ENCODE measurements at regions not wholly inside any gene's neighbourhood (a gene's known extent, or its start where the extent isn't known, plus 50 kb on each side); places are given as distances from the start of the nearest gene placed in this dataset.
"Not testable (repeated sequence)": the region's sequence is repeated elsewhere in the genome, so short reads cannot be mapped to it uniquely, and the experiment has no call there.

- H3K27ac ChIP-seq, result no peak overlapping the region
- H3K4me1 ChIP-seq, result peaks cover 40% of the 10 kb centered on the region
- H4K20me1 ChIP-seq, result no peaks in the 10 kb centered on the region
- no peak for TF ChIP-seq Cebpa-rat (IDR thresholded peaks at IDR 0.05)
- H3K27me3 ChIP-seq, result no peaks in the 10 kb centered on the region
- no peak overlapping the region for H3K4me3 ChIP-seq
- no peak overlapping the region for H3K9ac ChIP-seq
- 0 out of 2 replicates have a peak overlapping the region, but pooled peaks have one; percentile 7 for H3K4me2 ChIP-seq
- no peaks in the 10 kb centered on the region for H3K36me3 ChIP-seq
- H3K9me3 ChIP-seq, result no peaks in the 10 kb centered on the region
Measured at GRCh38 chr3:11898611-11899325, 52.1 kb upstream of the TAMM41 start.

GRCh38 chr3:11899389-11899788 is 52.7 kb upstream of the TAMM41 start:
- not testable (repeated sequence) for H3K9me3 ChIP-seq, H3K9ac ChIP-seq, H3K36me3 ChIP-seq, H3K4me3 ChIP-seq, H3K27me3 ChIP-seq, H3K27ac ChIP-seq, H4K20me1 ChIP-seq
- Histone ChIP-seq H3K4me2 (0 out of 2 replicates have a peak overlapping the region, but pooled peaks have one; percentile 7), H3K4me1 (peaks cover 45% of the 10 kb centered on the region)

GRCh38 chr3:11899826-11900225 is 53.1 kb upstream of the TAMM41 start:
- Histone ChIP-seq H3K9ac (no peak overlapping the region), H3K4me3 (no peak overlapping the region), H3K4me1 (peaks cover 45% of the 10 kb centered on the region), H3K9me3 (no peaks in the 10 kb centered on the region), H3K27ac (no peak overlapping the region), H3K27me3 (no peaks in the 10 kb centered on the region), H4K20me1 (no peaks in the 10 kb centered on the region), H3K36me3 (no peaks in the 10 kb centered on the region), H3K4me2 (no peak overlapping the region)
- no peak for TF ChIP-seq Cebpa-rat (IDR thresholded peaks at IDR 0.05)

GRCh38 chr3:11900824-11901223 is 54.1 kb upstream of the TAMM41 start:
- Histone ChIP-seq H3K9ac (no peak overlapping the region), H4K20me1 (no peaks in the 10 kb centered on the region), H3K36me3 (no peaks in the 10 kb centered on the region), H3K9me3 (no peaks in the 10 kb centered on the region), H3K27me3 (no peaks in the 10 kb centered on the region), H3K27ac (no peak overlapping the region), H3K4me2 (peak overlapping the region; percentile 33), H3K4me1 (peaks cover 45% of the 10 kb centered on the region), H3K4me3 (no peak overlapping the region)
- no peak for TF ChIP-seq Cebpa-rat (IDR thresholded peaks at IDR 0.05)

GRCh38 chr3:11901286-11901875 is 54.7 kb upstream of the TAMM41 start:
- no peak for TF ChIP-seq Cebpa-rat (IDR thresholded peaks at IDR 0.05)
- Histone ChIP-seq H3K27ac (no peak overlapping the region), H3K9me3 (no peaks in the 10 kb centered on the region), H3K4me1 (peaks cover 45% of the 10 kb centered on the region), H3K27me3 (no peaks in the 10 kb centered on the region), H4K20me1 (no peaks in the 10 kb centered on the region), H3K36me3 (no peaks in the 10 kb centered on the region), H3K9ac (no peak overlapping the region), H3K4me3 (no peak overlapping the region), H3K4me2 (peak overlapping the region; percentile 33)

- Histone ChIP-seq H3K27me3 (no peaks in the 10 kb centered on the region), H3K4me2 (peak overlapping the region; percentile 66), H3K4me3 (no peak overlapping the region), H4K20me1 (no peaks in the 10 kb centered on the region), H3K9ac (no peak overlapping the region), H3K36me3 (no peaks in the 10 kb centered on the region), H3K9me3 (no peaks in the 10 kb centered on the region), H3K27ac (peak overlapping the region; percentile 44; the same call in 1 of the 2 replicates), H3K4me1 (peaks cover 51% of the 10 kb centered on the region)
- TF ChIP-seq Cebpa-rat (IDR thresholded peaks at IDR 0.05), result peak; percentile 62; the same call in 1 of the 2 replicates
Measured at GRCh38 chr3:11903047-11903446, 56.4 kb upstream of the TAMM41 start.

GRCh38 chr3:11903447-11903846 is 56.8 kb upstream of the TAMM41 start:
- Histone ChIP-seq H3K4me2 (peak overlapping the region; percentile 66), H3K9me3 (no peaks in the 10 kb centered on the region), H3K36me3 (no peaks in the 10 kb centered on the region), H3K4me3 (no peak overlapping the region), H4K20me1 (no peaks in the 10 kb centered on the region), H3K27ac (no peak overlapping the region), H3K4me1 (peaks cover 55% of the 10 kb centered on the region), H3K9ac (no peak overlapping the region), H3K27me3 (no peaks in the 10 kb centered on the region)
- no peak for TF ChIP-seq Cebpa-rat (IDR thresholded peaks at IDR 0.05)

- no peaks in the 10 kb centered on the region for H4K20me1 ChIP-seq
- no peak for TF ChIP-seq Cebpa-rat (IDR thresholded peaks at IDR 0.05)
- no peaks in the 10 kb centered on the region for H3K27me3 ChIP-seq
Measured at GRCh38 chr3:11904157-11904556, 57.5 kb upstream of the TAMM41 start.

GRCh38 chr3:11906407-11906806 is 59.7 kb upstream of the TAMM41 start:
- Histone ChIP-seq H3K27ac (no peak overlapping the region), H3K36me3 (no peaks in the 10 kb centered on the region), H3K9ac (no peak overlapping the region), H3K27me3 (no peaks in the 10 kb centered on the region), H3K9me3 (no peaks in the 10 kb centered on the region), H3K4me2 (no peak overlapping the region), H4K20me1 (no peaks in the 10 kb centered on the region), H3K4me3 (no peak overlapping the region), H3K4me1 (peaks cover 37% of the 10 kb centered on the region)
- TF ChIP-seq Cebpa-rat (IDR thresholded peaks at IDR 0.05), result no peak

More at GRCh38 chr3:11904157-11904556, 57.5 kb upstream of the TAMM41 start:
- Histone ChIP-seq H3K9me3 (no peaks in the 10 kb centered on the region), H3K27ac (no peak overlapping the region), H3K9ac (no peak overlapping the region), H3K4me1 (peaks cover 49% of the 10 kb centered on the region), H3K4me2 (peak overlapping the region; percentile 66; the same call in 1 of the 2 replicates), H3K36me3 (no peaks in the 10 kb centered on the region), H3K4me3 (no peak overlapping the region)

Measured in BLaER1 (cell line).